HEK293T (cell line): ENCODE measurements at regions not wholly inside any gene's neighbourhood (a gene's known extent, or its start where the extent isn't known, plus 50 kb on each side); places are given as distances from the start of the nearest gene placed in this dataset.

Experiments
- ARNT ChIP-seq: fragments of 450-650 bp; IDR thresholded peaks from 2 replicates; pipeline ENCODE4 v1.6.1; 2017; ENCODE audit warnings: mild to moderate bottlenecking
- CTBP1 ChIP-seq: fragments of 450-650 bp; IDR thresholded peaks from 2 replicates; pipeline ENCODE4 v1.6.1; 2016; ENCODE audit warnings: borderline replicate concordance
- ELF4 ChIP-seq: fragments of 450-650 bp; IDR thresholded peaks from 2 replicates; pipeline ENCODE4 v1.6.1; 2017; ENCODE audit warnings: antibody characterized with exemption
- FOXK2 ChIP-seq: fragments of 450-650 bp; IDR thresholded peaks from 2 replicates; pipeline ENCODE4 v1.6.1; 2016; ENCODE audit warnings: mild to moderate bottlenecking
- FOXM1 ChIP-seq: fragments of 450-650 bp; IDR thresholded peaks from 2 replicates; pipeline ENCODE4 v1.6.1; 2017; ENCODE audit warnings: mild to moderate bottlenecking, borderline replicate concordance
- HDGF ChIP-seq: fragments of 450-650 bp; IDR thresholded peaks from 2 replicates; pipeline ENCODE4 v1.6.1; 2017; ENCODE audit warnings: antibody characterized with exemption, borderline replicate concordance
- NFRKB ChIP-seq: fragments of 450-650 bp; IDR thresholded peaks from 2 replicates; pipeline ENCODE4 v1.6.1; 2016; ENCODE audit warnings: mild to moderate bottlenecking, moderate library complexity
- TARDBP ChIP-seq: fragments of 450-650 bp; IDR thresholded peaks from 2 replicates; pipeline ENCODE4 v1.6.1; 2016
- TF ChIP-seq, protein P1 (sequence below): fragments of 450-650 bp; IDR thresholded peaks from 2 replicates; pipeline ENCODE4 v1.6.1; 2016

DNA sequence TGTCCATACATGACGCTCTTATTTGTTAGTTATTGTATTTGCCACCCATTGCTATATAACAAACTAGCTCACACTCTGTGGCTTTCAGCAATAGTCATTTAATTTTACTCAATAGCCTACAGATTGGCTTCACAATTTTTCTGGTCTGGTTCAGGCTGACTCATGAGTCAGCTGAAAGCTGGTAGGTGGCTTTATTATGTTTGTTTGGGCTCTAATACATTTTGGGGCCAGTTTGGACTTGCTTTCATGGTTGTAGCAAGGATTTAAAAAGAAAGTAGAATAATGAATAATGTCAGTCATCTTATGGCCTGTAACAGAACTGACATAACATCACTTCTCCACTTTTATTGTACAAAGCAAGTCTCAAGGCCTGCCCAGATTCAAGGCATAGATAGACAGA, 338.7 kb downstream of the LRRIQ3 start:
- TF ChIP-seq NFRKB (no peak), ARNT (no peak), TARDBP (no peak), FOXM1 (no peak), CTBP1 (no peak), FOXK2 (no peak), ELF4 (no peak), HDGF (no peak)
- TF ChIP-seq, protein P1, sequence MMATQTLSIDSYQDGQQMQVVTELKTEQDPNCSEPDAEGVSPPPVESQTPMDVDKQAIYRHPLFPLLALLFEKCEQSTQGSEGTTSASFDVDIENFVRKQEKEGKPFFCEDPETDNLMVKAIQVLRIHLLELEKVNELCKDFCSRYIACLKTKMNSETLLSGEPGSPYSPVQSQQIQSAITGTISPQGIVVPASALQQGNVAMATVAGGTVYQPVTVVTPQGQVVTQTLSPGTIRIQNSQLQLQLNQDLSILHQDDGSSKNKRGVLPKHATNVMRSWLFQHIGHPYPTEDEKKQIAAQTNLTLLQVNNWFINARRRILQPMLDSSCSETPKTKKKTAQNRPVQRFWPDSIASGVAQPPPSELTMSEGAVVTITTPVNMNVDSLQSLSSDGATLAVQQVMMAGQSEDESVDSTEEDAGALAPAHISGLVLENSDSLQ, result no peak
